NCI-H2081 (cell line): ENCODE measurements at regions not wholly inside any gene's neighbourhood (a gene's known extent, or its start where the extent isn't known, plus 50 kb on each side); places are given as distances from the start of the nearest gene placed in this dataset.
"Not testable (repeated sequence)": the region's sequence is repeated elsewhere in the genome, so short reads cannot be mapped to it uniquely, and the experiment has no call there.

ENCODE experiments used
- DNase-seq, 2 experiments: peaks; one replicate each; lab custom pipeline; 2025; lab: John Stamatoyannopoulos, UW

GRCh38 chr7:56466607-56467525 is 350.6 kb upstream of the NUPR2 start:
- DNase-seq: not testable (repeated sequence)

DNA sequence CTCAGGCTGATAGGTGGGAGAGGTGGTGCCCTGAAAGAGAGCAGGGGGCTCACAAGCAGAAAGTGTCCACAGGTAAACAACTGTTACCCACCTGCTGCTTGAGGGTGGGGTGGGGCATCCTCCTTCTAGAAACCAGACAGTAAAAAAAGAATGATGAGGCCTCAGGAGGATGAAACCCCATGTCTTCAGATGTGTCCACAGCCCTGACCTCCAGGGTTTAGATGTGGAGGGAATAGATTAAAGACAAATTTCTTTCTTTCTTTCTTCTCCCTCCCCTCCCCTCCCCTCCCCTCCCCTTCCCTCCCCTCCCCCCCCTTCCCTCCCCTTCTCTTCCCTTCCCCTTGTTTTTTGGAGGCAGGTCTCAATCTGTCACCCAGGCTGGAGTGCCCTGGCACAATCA is 333.5 kb upstream of the NUPR2 start:
- DNase-seq: no peak

DNA sequence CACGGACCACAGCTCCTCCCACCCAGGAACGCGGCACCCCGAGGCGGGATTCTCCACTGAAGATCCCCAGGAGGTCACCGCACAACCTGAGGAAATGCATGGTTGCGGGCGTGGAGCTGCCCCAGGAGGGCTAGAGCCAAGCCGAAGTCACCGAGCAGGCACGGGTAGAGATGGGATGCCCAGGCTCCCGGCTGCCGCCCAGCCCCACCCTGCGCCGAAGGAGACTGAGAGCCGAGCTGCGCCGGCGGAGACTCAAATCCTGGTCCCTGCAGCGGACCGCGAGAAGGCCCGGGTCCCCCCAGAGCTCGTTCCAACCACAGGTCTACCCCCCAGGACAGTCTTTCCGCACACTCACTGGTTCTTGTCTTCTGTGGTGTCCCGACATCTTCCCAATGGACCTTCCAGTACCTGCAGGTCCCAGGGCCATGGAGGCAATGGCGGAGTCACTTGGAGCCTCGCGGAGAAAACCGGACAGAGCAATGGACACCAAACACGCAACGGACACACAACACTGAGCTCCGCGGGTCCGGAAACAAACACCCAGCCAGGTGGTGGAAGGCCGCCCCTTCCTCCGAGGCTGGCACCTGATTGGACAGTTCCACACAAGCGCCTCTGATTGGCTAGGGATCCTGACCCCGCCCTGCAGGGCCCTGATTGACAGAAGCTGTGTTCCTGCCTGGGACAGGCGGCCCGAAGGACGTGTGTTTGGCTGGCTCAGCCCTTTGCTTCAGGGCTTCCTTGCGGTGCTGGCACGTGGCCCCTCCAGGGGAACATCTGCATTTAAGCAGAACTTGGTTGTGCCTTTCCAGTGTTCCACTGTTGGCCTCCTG is 331.9 kb upstream of the NUPR2 start:
- peak; percentile 45 to 63 for DNase-seq

- not testable (repeated sequence) for DNase-seq
Observed at GRCh38 chr7:56420528-56420927, 304.3 kb upstream of the NUPR2 start.

- DNase-seq: no peak
Observed at GRCh38 chr7:56375173-56375572, 259.0 kb upstream of the NUPR2 start.

GRCh38 chr7:56374666-56375065 is 258.4 kb upstream of the NUPR2 start:
- DNase-seq: not testable (repeated sequence)

GRCh38 chr7:56373314-56373713 is 257.1 kb upstream of the NUPR2 start:
- not testable (repeated sequence) for DNase-seq

- not testable (repeated sequence) for DNase-seq
Observed at GRCh38 chr7:56371792-56372191, 255.6 kb upstream of the NUPR2 start.

- DNase-seq: not testable (repeated sequence)
Observed at GRCh38 chr7:56370208-56370872, 254.1 kb upstream of the NUPR2 start.

DNA sequence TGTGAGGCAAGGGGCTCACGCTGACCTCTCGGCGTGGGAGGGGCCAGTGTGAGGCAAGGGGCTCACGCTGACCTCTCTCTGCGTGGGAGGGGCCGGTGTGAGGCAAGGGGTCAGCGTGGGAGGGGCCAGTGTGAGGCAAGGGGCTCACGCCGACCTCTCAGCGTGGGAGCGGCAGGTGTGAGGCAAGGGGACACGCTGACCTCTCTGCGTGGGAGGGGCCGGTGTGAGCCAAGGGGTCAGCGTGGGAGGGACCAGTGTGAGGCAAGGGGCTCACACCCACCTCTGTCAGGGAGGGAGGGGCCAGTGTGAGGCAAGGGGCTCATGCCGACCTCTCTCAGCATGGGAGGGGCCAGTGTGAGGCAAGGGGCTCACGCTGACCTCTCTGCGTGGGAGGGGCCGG is 251.7 kb upstream of the NUPR2 start:
- not testable (repeated sequence) for DNase-seq

- not testable (repeated sequence) for DNase-seq
Observed at GRCh38 chr7:56367411-56367810, 251.2 kb upstream of the NUPR2 start.

DNA sequence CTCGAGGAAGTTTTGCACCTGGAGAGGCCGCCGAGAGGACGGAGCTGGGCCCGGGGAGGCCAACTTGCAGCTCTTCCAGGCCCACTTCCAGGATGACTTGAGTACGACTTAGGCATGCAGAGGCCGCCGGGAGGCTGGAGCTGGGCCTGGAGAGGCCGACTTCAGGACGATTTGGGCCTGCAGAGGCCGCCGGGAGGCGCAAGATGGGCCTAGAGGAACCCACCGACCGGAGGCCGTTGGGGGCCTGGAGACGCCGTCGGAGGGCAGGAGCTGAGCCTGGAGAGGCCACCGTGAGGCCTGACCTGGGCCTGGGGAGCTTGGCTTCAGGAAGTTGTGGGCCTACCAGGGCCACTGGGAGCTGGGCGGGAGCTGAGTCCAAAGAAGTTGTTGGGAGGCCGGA is 250.5 kb upstream of the NUPR2 start:
- DNase-seq: not testable (repeated sequence)

DNA sequence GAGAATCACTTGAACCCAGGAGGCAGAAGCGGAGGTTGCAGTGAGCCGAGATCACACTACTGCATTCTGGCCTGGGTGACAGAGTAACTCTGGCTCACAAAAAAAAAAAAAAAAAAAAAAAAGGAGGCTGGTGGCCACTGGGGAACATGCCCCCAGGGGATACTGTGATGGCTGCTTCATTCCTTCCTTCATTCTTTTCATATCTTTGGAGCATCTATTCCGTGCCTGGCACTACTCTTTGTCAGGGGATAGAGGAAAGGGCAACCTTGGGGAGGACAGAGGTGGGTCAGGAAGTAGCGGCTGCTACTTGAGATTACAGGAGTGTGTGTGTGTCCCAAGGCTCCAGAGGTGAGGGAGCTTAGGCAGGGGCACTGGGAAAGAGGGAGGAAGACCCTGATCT is 236.4 kb upstream of the NUPR2 start:
- not testable (repeated sequence) for DNase-seq

GRCh38 chr7:56351181-56351580 is 235.0 kb upstream of the NUPR2 start:
- not testable (repeated sequence) for DNase-seq

DNA sequence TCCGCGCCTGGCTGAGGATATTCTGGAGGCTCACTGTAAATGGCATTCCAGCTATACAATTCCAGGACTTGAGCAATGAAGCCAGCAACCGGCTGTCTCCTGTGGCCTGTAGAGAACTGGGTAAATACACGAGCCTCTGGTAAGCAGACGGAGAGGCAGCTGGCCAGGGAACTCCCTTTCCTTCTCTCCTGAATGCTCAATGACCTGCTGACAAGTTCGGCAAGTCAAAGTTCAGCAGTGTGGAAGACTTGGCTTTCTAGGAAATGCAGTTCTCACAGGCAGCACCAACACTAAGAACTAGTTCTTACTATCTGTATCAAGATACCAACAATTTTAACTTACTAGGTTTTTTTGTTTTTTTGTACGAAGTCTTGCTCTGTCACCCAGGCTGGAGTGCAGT is 232.1 kb upstream of the NUPR2 start:
- not testable (repeated sequence) for DNase-seq

DNA sequence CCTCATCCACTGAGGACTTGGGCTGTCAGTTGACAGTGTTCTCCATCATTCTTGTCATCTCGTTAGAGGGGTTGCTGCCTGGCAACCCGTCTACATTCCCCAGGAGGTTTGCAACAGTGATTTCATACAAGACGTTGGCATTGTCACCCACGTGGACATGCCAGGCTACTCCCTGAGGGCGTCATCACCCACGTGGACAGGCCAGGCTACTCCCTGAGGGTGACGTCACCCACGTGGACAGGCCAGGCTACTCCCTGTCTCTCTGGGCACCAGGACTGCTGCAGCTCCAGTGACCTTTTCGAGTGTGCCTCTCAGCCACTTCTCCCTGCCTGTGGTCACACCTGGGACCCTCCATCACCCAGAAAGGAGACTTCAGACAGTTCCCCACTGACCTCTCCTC is 212.1 kb upstream of the NUPR2 start:
- DNase-seq: not testable (repeated sequence)

- no peak for DNase-seq
Observed at GRCh38 chr7:56290548-56290947, 174.3 kb upstream of the NUPR2 start.

DNA sequence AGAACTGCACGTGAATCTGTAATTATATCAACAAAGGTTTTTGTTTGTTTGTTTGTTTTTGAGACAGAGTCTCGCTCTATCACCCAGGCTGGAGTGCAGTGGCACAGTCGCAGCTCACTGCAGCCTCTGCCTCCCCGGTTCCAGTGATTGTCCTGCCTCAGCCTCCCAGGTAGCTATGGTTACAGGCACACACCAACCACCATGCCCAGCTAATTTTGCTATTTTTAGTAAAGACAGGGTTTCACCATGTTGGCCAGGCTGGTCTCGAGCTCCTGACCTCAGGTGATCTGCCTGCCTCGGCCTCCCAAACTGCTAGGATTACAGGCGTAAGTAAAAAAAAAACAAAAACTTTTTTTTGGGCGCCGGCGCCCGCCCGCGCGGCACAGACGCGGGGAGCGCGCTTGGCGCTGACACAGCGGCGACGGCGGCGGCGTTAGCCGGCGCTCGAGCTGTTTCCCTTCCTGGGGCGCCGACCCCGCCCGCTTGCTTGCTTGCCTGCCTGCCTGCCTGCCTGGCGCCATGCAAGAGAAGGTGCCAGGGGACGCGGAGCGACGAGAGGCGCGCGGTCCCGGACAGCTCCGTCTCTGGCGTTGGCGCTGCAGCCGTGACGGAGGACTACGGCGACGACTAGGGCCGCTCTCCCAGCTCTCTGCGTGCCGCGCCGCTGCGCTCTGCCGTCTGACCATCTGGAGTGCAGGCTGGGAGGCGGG is 171.4 kb upstream of the NUPR2 start:
- no peak for DNase-seq

- DNase-seq: no peak
Observed at GRCh38 chr7:56256108-56256507, 139.9 kb upstream of the NUPR2 start.

DNA sequence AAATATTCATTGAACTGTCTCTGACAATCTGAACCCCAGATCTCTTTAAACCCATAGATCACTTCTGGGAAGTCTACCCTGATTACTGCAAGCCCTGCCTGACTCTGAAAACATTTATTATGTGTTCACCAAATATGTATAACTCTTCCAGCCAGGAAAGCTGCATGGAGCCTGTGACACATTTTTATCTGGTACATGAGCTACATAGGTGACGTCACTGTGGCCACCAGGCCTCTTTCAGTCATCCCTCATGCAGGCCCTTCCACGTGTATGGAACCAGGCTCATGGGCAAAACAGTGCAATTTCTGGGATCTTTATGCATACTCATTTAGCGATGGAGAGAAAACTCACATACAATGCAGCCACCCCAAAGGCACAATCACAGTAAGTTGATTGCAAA is 133.9 kb upstream of the NUPR2 start:
- DNase-seq: no peak

- DNase-seq: no peak
Observed at GRCh38 chr7:56229631-56230030, 113.4 kb upstream of the NUPR2 start.

DNA sequence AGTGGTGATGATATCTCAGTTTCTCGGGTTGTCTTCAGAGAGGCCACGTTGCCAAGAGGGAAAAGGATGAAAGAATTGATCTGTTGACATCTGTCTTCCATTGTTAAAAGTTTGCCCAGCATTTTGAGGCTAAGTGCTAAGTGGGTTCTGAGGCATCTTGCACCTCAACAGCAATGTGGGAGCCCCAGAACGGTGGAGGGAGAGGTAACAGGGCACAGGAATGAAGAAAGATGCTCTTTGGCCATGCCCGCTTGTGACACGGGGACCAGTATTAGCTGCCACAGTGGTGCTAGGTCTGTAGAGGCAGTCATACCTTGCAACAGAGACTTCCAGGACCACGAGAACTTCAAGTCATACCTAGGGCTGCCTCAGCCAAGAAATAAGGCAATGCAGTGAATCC is 106.6 kb upstream of the NUPR2 start:
- no peak for DNase-seq
